GM18505 (cell line): ENCODE measurements at regions not wholly inside any gene's neighbourhood (a gene's known extent, or its start where the extent isn't known, plus 50 kb on each side); places are given as distances from the start of the nearest gene placed in this dataset.

ENCODE experiments used
- ATAC-seq: cut with Tn5 transposase; IDR thresholded peaks from one replicate; pipeline ENCODE4 v1.9.1; 2021; ENCODE audit not compliant: unreplicated experiment
- POLR2A ChIP-seq: IDR thresholded peaks from 4 replicates; pipeline ENCODE4 v1.6.1; 2011; ENCODE audit warnings: borderline replicate concordance; ENCODE audit not compliant: insufficient read depth, insufficient read length; ENCODE audit errors: extremely low read depth

DNA sequence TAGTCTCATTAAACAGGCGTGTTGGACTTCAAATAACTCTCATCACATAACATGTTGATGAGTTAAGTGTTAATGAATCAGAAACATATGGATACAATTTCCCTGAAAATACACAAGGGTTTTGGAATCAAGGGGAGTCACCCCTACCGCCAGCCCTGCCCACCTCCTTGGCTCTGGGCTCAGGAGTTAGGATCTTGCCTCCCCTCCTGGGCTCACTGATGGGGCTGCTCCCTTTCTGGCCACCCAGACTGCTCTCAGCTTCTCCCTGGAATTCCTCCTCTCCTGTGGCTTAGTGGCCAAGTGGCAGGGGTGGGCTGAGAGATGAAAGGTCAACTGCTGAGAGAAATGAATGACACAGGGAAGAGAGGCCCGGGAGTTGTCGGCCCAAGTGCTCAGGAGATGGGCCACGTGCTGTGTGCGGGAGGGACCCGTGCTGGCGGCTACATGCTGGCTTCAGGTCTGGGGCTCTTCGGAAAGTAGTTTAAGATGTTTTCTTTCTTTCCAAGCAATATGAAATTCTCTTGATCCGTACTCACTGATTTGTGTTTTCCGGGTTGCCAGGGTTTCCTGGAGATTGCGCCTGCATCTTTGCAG, 55.8 kb upstream of the TNP1 start:
- ATAC-seq = no peak
- no peak for TF ChIP-seq POLR2A

- TF ChIP-seq POLR2A = no peak
- ATAC-seq = no peak
These were observed 54.6 kb upstream of the TNP1 start for GRCh38 chr2:216914491-216914890.

- ATAC-seq = no peak
- TF ChIP-seq POLR2A = no peak
These were observed 52.0 kb upstream of the TNP1 start for GRCh38 chr2:216911886-216912285.

DNA sequence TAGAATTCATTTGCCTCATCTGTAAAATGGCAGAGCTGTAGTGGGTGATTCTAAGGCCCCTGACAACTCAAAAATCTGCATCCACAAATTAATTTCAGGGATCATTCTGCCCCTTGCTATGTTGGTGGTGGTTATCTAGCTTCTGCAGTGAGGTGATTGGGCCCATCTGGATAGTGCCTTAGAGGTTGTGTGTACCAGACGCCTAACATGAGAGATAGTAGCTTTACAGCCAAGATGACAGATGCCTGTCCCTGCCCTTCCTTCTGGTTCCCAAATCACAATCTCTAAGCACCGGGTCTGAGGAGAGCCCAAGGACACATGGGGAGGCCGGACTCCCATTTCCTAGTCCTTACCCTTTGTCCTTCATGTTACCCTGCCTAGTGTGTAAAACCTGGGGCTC, 51.1 kb upstream of the TNP1 start:
- no peak for TF ChIP-seq POLR2A
- no peak for ATAC-seq

DNA sequence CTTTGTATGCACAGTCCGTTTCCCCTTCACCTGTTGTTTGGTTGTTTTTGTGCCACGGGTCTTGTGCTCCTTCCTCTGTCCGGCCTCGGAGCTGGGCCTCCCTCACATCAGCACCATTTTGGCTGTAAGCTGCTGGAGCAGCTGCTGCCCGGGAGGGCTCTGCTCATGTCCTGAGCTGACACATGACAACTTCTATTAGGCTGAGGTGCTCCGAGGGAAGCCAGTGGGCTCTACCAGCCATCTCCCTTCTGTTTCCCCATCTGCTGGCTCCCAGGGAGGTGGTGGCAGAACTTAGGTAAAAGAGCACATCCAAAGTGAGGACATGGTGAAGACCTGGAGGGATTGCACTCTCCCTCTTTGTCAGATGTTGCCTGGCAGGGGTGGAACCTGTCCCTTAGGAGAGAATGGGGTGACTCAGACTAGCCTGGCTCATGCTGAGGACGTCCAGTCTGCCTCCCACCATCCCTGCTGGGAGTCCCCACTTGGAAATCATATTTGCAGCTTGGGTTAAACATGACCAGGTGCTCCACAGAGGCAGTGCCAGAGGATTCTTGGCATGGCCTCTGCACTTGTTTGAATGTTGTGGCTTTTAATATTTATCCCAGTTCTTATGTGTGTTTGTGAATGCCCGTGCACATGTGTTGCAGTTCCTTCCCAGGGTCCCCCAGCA, 49.8 kb upstream of the TNP1 start:
- no peak for ATAC-seq
- no peak for TF ChIP-seq POLR2A
